ENCODE measurements at regions not wholly inside any gene's neighbourhood (a gene's known extent, or its start where the extent isn't known, plus 50 kb on each side); places are given as distances from the start of the nearest gene placed in this dataset.
"Not testable (repeated sequence)": the region's sequence is repeated elsewhere in the genome, so short reads cannot be mapped to it uniquely, and the experiment has no call there.

DNA sequence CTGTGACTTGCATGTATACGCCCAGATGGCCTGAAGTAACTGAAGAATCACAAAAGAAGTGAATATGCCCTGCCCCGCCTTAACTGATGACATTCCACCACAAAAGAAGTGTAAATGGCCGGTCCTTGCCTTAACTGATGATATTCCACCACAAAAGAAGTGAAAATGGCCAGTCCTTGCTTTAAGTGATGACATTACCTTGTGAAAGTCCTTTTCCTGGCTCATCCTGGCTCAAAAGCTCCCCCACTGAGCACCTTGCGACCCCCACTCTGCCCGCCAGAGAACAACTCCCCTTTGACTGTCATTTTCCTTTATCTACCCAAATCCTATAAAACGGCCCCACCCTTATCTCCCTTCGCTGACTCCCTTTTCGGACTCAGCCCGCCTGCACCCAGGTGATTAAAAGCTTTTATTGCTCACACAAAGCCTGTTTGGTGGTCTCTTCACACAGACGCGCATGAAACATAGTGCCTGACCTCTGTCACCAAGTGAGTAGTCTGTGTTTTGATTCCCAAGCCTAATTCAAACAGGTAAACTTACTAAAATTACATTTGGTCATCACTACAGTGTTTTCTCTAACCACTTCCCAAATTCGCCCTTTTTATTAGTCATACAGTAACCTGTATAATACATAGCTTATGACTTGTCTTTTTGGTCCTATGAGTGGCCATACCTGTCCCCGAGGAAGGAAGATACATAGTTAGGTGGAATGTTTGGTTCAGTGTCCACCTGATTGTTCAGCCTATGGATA is 140.7 kb upstream of the PROK2 start:
- H3K4me1 Mint-ChIP-seq (ENCODE audit: low read depth); H3K27ac Mint-ChIP-seq; H3K4me3 Mint-ChIP-seq; H3K27me3 Mint-ChIP-seq (ENCODE audit: low read depth); H3K36me3 Mint-ChIP-seq (ENCODE audit: low read depth); H3K9me3 Mint-ChIP-seq: not testable (repeated sequence)

GRCh38 chr3:71924721-71925120 is 139.8 kb upstream of the PROK2 start:
- H3K36me3 Mint-ChIP-seq (ENCODE audit: low read depth) = no peaks in the 10 kb centered on the region
- H3K9me3 Mint-ChIP-seq = no peaks in the 10 kb centered on the region
- no peak overlapping the region for H3K27ac Mint-ChIP-seq
- no peak overlapping the region for H3K4me3 Mint-ChIP-seq
- H3K27me3 Mint-ChIP-seq (ENCODE audit: low read depth) = peaks cover 4% of the 10 kb centered on the region
- H3K4me1 Mint-ChIP-seq (ENCODE audit: low read depth) = no peaks in the 10 kb centered on the region

DNA sequence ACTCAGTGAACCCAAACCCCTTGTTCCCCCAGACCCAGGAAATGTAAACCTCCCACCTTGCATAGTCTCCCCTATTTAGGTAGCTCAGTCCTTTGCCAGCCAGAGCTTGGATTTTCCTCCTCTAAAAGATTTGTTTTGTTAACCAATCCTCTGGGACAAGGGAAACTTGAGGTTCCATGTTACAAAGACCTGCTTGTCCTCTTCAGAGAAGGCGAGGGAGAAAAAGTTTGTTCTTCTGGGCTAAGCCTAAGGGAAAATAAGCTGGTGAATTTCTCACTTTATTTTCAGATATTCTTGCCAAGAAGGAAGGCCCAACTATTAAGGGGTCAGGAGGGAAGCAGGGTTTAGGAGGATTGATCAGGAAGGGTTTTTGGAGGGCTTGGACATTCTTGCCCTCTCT is 136.1 kb upstream of the PROK2 start:
- Mint-ChIP-seq H3K4me3 (no peak overlapping the region), H3K36me3 (ENCODE audit: low read depth) (no peaks in the 10 kb centered on the region), H3K27ac (no peak overlapping the region), H3K27me3 (ENCODE audit: low read depth) (peaks cover 7% of the 10 kb centered on the region), H3K4me1 (ENCODE audit: low read depth) (no peaks in the 10 kb centered on the region), H3K9me3 (no peaks in the 10 kb centered on the region)

DNA sequence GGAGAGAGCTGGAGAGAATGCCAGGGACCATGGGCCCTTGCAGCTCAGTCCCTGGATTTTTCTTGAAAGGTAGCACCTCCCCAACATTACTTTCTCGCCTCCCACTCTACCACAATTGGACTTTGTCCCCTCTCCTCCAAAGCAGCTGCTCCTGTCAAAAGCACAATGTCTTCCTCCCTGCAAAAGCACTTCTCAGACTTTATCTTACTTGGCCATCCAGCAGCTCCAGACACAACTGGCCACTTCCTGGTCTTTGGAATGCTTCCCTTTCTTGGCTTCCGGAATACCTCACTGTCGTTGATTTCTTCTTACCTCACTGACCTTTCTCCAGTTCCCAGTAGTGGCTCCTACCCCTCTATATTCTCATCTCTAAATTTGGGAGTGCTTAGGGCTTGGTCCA is 134.6 kb upstream of the PROK2 start:
- Mint-ChIP-seq H3K4me1 (ENCODE audit: low read depth) (no peaks in the 10 kb centered on the region), H3K27ac (no peak overlapping the region), H3K9me3 (no peaks in the 10 kb centered on the region), H3K36me3 (ENCODE audit: low read depth) (no peaks in the 10 kb centered on the region), H3K4me3 (no peak overlapping the region), H3K27me3 (ENCODE audit: low read depth) (peaks cover 7% of the 10 kb centered on the region)

DNA sequence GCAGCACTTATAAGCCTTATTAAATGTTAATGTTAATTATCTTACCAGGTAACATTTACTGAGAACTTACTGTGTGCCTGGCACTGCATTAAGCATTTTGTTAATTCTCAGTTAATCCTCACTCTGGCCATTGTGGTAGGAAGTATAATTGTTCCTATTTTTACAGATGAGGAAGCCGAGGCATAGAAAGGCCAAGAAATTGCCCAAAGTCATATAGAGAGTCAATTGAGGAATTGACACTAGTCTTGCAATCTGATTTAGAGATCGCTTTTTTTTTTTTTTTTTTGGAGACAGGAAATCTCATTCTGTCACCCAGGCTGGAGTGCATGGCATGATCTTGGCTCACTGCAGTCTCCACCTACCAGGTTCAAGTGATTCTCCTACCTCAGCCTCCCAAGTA is 132.6 kb upstream of the PROK2 start:
- H3K4me3 Mint-ChIP-seq = no peak overlapping the region
- H3K27ac Mint-ChIP-seq = no peak overlapping the region
- H3K27me3 Mint-ChIP-seq (ENCODE audit: low read depth) = peaks cover 10% of the 10 kb centered on the region
- no peaks in the 10 kb centered on the region for H3K4me1 Mint-ChIP-seq (ENCODE audit: low read depth)
- no peaks in the 10 kb centered on the region for H3K9me3 Mint-ChIP-seq
- H3K36me3 Mint-ChIP-seq (ENCODE audit: low read depth) = no peaks in the 10 kb centered on the region

DNA sequence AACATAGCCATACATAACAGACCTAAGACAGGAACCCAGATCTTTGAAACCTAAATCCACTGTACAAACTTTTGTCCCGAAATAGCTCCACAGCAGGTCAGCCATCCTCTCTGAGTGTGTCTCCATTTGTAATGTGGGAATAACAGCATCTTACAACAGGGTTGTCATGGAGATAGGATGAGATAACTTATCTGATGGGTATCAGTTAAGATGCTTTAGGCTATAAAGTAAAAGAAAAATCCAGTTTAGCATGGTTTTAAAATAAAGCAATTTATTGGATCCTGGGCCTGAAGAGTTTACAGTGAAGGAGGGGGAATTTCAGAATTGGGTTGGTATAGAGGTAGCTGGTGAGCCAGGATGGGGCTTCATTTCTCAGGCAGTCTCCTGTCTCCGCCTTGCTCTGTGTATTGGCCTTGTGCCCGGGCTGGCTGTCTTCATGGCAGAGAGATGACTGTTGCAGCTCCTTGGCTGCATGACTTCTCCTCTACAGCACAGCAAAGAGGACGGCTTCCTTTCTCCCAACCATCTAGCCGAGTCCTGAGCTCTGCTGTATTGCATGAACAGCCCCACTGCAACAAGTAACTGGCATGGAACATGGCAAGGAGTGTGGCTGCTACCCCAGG is 131.9 kb upstream of the PROK2 start:
- no peaks in the 10 kb centered on the region for H3K36me3 Mint-ChIP-seq (ENCODE audit: low read depth)
- H3K4me1 Mint-ChIP-seq (ENCODE audit: low read depth) = no peaks in the 10 kb centered on the region
- H3K27me3 Mint-ChIP-seq (ENCODE audit: low read depth) = peaks cover 13% of the 10 kb centered on the region
- H3K4me3 Mint-ChIP-seq = no peak overlapping the region
- H3K27ac Mint-ChIP-seq = no peak overlapping the region
- H3K9me3 Mint-ChIP-seq = no peaks in the 10 kb centered on the region

GRCh38 chr3:71912839-71913495 is 128.0 kb upstream of the PROK2 start:
- Mint-ChIP-seq H3K4me1 (ENCODE audit: low read depth) (no peaks in the 10 kb centered on the region), H3K9me3 (no peaks in the 10 kb centered on the region), H3K4me3 (no peak overlapping the region), H3K36me3 (ENCODE audit: low read depth) (no peaks in the 10 kb centered on the region), H3K27me3 (ENCODE audit: low read depth) (peaks cover 20% of the 10 kb centered on the region), H3K27ac (no peak overlapping the region)

GRCh38 chr3:71910108-71910507 is 125.2 kb upstream of the PROK2 start:
- Mint-ChIP-seq H3K4me1 (ENCODE audit: low read depth) (peaks cover 2% of the 10 kb centered on the region), H3K27me3 (ENCODE audit: low read depth) (peaks cover 20% of the 10 kb centered on the region)

GRCh38 chr3:71907996-71908395 is 123.0 kb upstream of the PROK2 start:
- H3K4me1 Mint-ChIP-seq (ENCODE audit: low read depth) = peaks cover 2% of the 10 kb centered on the region
- no peaks in the 10 kb centered on the region for H3K36me3 Mint-ChIP-seq (ENCODE audit: low read depth)
- no peaks in the 10 kb centered on the region for H3K9me3 Mint-ChIP-seq
- H3K27me3 Mint-ChIP-seq (ENCODE audit: low read depth) = peaks cover 21% of the 10 kb centered on the region
- no peak overlapping the region for H3K27ac Mint-ChIP-seq
- H3K4me3 Mint-ChIP-seq = no peak overlapping the region

More at GRCh38 chr3:71910108-71910507, 125.2 kb upstream of the PROK2 start:
- no peak overlapping the region for H3K27ac Mint-ChIP-seq
- no peak overlapping the region for H3K4me3 Mint-ChIP-seq
- no peaks in the 10 kb centered on the region for H3K36me3 Mint-ChIP-seq (ENCODE audit: low read depth)
- no peaks in the 10 kb centered on the region for H3K9me3 Mint-ChIP-seq

DNA sequence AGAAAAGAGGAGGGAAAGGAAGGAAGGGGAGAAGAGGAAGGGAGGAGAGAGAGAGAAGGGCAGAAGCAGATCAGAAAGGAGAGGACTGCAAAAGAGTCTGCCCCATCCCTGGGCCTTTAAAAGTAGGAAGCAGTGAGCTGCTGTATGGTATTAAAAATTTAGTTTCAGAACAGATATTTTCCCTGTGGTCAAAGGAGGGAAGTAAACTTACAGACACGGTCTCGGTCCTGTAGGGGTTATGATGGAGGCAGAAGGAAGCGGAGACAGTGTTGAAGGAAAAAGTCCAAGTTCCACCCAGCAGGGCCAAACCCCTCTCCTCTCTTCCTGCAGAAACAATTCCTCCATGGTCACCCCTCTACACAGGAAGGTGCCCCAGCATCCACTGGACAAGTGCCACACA is 122.0 kb upstream of the PROK2 start:
- Mint-ChIP-seq H3K9me3 (no peaks in the 10 kb centered on the region), H3K4me3 (no peak overlapping the region), H3K36me3 (ENCODE audit: low read depth) (no peaks in the 10 kb centered on the region), H3K4me1 (ENCODE audit: low read depth) (peaks cover 2% of the 10 kb centered on the region), H3K27me3 (ENCODE audit: low read depth) (peaks cover 22% of the 10 kb centered on the region), H3K27ac (no peak overlapping the region)

GRCh38 chr3:71905426-71905825 is 120.5 kb upstream of the PROK2 start:
- Mint-ChIP-seq H3K4me1 (ENCODE audit: low read depth) (peaks cover 2% of the 10 kb centered on the region), H3K4me3 (no peak overlapping the region), H3K27me3 (ENCODE audit: low read depth) (peaks cover 21% of the 10 kb centered on the region), H3K36me3 (ENCODE audit: low read depth) (no peaks in the 10 kb centered on the region), H3K27ac (no peak overlapping the region), H3K9me3 (no peaks in the 10 kb centered on the region)

DNA sequence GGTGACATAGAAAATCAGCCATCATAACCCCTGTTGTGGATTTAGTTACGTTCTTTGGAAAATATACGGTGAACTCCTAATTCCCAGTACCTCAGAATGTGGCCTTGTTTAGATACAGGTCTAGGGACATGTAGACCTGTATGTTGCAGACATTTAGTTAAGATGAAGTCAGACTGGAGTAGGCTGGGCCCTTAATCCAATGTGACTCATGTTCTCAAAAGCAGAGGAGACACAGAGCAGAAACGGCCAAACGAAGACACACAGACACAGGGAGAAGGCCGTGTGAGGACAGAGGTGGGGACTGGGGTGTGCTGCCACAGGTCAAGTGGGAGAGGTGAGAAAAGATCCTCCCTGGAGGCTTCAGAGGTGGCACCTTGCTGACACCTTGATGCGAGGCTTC is 119.0 kb upstream of the PROK2 start:
- Mint-ChIP-seq H3K27ac (no peak overlapping the region), H3K4me3 (no peak overlapping the region), H3K27me3 (ENCODE audit: low read depth) (peaks cover 17% of the 10 kb centered on the region), H3K36me3 (ENCODE audit: low read depth) (no peaks in the 10 kb centered on the region), H3K9me3 (no peaks in the 10 kb centered on the region), H3K4me1 (ENCODE audit: low read depth) (peaks cover 2% of the 10 kb centered on the region)

DNA sequence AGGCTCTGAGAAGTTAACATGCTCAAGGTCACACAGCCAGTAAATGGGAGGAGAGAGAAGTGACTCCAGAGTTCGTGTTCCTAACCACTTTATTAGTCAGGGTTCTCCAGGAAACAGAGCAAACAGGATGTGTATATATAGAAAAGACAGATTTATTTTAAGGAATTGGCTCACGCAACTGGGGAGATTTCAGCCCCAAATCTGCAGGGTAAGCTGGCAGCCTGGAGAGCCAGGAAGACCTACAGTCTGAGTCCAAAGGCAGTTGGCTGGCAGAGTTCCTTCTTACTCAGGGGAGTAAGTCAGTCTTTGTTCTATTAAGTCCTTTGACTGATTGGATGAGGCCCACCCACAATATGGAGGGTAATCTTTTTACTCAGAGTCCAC is 118.2 kb upstream of the PROK2 start:
- Mint-ChIP-seq H3K9me3 (no peaks in the 10 kb centered on the region), H3K4me3 (no peak overlapping the region), H3K36me3 (ENCODE audit: low read depth) (no peaks in the 10 kb centered on the region), H3K4me1 (ENCODE audit: low read depth) (peaks cover 2% of the 10 kb centered on the region), H3K27me3 (ENCODE audit: low read depth) (peaks cover 13% of the 10 kb centered on the region), H3K27ac (no peak overlapping the region)

DNA sequence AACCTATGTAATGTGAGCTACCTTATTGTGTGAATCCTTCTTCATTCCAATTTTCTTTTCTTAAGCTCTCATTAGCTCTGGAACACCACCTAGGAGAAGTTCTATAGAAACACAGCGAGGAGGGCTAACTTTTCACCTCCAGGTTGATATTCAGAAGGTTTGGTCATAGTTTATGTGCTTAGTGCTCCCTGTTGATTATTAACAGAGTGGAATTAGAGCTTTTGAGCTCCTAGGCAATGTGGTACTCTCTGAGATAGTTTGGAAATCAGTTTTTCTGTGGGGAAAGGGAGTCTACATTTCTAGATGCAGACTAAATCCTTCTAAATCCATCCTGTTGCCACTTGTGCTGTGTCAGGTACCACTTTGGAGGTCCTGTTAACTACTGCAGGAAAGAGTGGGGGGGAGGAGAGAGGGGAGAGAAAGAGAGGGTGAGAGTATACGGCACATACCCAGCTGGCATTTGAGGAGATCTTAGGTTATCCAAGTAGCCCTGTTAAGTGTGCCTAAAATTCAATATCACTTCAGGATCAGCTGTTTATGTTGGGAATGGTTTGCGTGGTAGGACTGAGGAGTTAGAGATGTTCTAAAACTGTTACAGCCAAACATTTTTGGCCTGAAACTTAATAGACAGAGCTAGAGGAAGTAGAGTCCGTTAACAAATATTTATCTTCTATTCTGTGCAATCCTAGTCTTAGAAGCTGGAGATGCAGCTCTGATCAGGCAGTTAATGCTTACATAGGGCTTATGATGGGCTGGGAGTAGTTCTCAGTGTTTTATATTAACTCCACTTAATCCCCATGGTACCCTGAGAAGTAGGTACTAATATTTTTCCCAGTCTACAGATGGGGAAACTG is 117.5 kb upstream of the PROK2 start:
- no peaks in the 10 kb centered on the region for H3K36me3 Mint-ChIP-seq (ENCODE audit: low read depth)

More for the DNA sequence above, 117.5 kb upstream of the PROK2 start:
- no peaks in the 10 kb centered on the region for H3K9me3 Mint-ChIP-seq
- H3K27me3 Mint-ChIP-seq (ENCODE audit: low read depth) = peaks cover 19% of the 10 kb centered on the region
- no peak overlapping the region for H3K4me3 Mint-ChIP-seq
- H3K4me1 Mint-ChIP-seq (ENCODE audit: low read depth) = peaks cover 2% of the 10 kb centered on the region
- H3K27ac Mint-ChIP-seq = no peak overlapping the region
